HT-29 (cell line): ENCODE measurements at regions not wholly inside any gene's neighbourhood (a gene's known extent, or its start where the extent isn't known, plus 50 kb on each side); places are given as distances from the start of the nearest gene placed in this dataset.

Source experiments
- DNase-seq: peaks from one replicate; pipeline ENCODE4 v3.0.0-alpha.2; 2015; ENCODE audit warnings: low spot score

DNA sequence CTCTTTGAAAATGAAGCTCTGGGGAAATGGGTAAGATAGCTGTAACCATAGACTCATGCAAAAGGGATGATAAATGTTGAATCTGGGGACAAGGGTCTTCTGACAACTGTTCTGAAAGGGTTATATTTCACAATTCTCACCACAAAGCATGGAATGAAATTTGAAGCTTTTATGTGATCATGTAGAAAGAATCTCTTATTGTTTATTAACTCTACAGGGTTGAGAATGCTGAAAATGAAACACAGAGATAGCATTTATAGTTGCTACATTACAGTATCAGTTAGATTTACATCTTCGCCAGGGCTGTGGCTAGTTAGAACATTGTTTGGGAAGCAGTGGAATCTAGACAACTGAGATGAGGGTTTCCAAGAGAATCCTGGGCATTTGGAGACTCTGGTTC, 97.4 kb upstream of the LHCGR start:
- DNase-seq = no peak

DNA sequence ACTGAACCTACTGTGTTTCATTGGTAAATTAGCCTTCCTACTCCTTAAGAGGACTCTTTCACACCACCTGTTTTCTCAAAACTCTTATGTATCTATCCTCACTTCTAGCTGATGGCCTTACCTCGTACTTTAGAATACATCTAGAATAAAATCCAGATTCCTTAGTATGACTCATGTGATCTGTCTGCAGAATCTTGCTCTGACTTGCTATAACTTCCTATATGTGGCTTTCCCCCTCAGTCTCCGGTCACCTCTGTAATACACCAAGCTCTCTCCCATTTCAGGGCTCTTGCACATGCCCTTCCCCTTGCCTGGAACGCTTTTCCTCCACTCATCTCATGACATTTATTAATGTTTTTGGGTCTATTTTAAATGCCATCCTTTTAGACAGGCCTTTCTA, 95.6 kb upstream of the LHCGR start:
- no peak for DNase-seq

DNA sequence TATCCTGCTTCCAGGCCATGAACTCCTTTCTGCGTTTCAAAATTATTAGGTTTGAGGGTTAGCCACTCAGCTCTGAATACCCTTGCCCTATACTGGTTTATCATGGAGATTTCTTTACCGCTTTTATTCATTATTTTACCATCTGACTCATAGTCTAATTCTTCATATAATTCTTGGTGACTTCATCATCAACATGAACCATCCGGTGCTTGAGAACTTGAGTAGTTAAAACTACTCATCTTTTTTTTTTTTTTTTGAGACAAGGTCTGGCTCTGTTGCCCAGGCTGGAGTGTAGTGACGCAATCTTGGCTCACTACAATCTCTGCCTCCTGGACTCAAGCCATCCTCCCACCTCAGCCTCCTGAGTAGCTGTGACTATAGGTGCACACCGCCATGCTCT, 94.2 kb upstream of the LHCGR start:
- no peak for DNase-seq

DNA sequence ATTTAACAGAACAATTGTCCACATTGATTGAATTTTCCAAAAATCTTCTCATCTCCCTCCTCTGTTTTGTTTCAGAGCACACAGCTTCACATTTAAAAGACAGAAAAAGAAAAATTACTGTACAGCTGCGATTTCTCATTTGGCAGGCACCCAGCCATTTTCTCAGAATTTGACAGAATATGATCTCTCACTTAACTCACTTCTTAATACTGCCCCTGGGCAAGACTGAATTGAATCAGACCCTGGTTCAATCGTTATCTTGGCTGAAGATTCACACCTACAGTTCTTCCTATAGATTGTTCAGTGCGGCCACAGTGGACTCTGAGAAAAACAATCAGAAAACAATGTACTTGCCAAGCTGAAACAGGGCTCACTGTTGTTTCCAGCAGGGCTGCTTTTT, 90.2 kb upstream of the LHCGR start:
- DNase-seq = no peak

DNA sequence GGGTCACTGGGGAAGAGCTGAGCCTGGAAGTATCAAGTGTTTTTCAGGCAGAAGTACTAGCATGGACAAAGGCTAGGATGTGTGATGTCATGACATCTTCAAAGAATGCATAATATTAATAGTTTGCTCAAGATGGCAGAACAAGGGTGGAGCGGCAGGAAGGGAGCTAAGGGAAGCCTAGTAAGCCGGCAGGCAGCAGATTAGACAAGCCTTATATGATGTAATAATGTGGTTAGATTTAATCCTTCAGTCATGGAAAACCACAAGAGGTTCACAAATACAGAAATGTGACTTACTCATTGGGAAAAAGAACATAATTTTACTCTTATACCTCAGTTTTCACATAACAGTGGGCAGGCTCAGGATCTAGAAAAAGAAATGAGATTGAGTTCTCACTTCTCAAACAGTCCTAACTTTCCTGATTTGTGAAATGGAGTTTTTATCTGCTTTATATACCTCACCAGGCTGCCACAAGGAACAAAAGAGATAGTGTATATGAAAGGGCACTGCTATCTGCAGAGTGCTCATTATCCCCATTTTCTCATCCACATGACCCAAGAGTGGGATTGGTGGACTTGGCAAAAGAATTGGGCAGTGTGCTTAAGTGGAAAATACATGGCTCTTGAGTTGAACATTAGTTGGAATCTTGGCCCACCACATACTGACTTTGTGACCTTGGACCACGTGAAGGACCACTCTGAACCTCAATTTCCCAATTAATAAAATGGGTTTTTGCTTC, 89.1 kb upstream of the LHCGR start:
- DNase-seq = no peak

DNA sequence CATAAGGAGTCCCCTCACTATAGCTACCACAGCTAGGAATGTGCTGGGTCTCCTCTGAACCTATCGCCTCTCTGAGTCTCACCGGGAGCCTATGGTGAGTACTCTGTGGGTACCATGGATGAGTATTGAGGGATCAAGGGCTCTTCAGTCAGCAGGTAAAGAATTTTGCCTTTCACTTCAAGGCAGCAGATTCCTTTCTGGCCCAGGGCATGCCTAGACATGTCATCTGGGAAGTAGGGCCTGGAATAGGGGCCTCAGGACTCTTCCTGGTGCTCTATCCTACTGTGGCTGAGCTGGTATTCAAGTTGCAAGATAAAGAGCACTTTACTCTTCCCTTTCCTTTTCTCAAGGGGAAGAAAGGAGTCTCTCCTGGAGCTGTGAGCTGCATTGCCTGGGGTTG, 85.6 kb upstream of the LHCGR start:
- no peak for DNase-seq

DNA sequence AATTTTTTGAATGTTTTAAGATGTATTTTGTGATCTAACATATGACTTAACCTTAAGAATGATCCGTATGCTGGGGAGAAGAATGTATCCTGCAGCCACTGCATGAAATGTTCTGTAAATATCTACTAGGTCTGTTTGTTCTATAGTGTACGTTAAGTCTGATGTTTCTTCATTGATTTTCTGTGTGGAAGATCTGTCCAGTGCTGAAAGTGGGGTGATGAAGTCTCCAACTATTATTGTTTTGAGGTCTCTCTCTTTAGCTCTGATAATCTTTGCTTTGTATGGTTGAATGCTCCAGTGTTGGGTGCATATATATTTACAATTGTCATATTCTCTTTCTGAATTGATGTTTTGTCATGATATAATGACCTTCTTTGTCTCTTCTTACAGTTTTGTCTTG, 82.5 kb upstream of the LHCGR start:
- DNase-seq = no peak

DNA sequence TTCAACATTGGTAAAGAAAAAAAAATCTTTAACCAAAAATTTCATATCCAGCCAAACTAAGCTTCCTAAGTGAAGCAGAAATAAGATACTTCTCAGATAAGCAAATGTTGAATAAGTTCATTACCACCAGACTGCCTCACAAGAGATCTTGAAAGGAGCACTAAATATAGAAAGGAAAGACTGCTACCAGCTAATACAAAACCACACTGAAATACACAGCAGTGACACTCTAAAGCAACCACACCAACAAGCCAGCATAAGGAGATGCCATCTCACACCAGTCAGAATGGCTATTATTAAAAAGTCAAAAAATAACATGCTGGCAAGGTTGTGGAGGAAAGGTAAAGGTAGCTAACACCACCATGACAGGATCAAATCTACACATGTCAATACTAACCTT, 74.0 kb upstream of the LHCGR start:
- DNase-seq = no peak

DNA sequence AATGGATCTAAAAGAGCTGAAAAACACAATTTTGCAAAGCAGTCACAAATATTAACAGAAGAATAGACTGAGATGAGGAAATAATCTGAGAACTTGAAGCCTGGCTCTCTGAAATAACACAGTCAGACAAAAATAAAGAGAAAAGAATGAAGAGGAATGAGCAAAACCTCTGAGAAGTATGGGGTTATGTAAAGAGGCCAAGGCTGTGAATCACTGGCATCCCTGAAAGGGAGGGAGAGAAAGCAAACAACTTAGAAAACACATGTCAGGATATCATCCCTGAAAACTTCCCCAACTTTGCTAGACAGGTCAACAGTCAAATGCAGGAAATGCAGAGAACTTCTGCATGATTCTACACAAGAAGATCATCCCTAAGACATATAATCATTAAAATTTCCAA, 73.5 kb upstream of the LHCGR start:
- DNase-seq = no peak

DNA sequence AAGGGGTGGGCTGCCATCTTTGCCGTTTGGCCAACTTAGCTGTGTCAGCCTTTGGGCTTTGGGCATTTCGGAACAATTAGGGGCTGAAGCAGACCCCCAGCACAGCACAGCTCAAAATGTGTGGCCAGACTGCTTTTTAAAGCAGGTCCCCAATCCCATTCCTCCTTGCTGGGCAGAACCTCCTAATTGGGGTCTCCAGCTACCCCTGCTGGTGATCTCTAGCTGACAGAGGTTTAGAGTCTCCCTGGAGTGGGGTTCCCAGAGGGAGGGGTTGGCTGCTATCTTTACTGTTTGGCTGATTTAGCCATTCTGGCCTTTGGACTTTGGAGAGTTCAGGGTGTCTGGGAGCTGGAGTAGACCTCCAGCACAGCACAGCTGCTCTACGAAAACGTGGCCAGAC, 71.5 kb upstream of the LHCGR start:
- DNase-seq = no peak

DNA sequence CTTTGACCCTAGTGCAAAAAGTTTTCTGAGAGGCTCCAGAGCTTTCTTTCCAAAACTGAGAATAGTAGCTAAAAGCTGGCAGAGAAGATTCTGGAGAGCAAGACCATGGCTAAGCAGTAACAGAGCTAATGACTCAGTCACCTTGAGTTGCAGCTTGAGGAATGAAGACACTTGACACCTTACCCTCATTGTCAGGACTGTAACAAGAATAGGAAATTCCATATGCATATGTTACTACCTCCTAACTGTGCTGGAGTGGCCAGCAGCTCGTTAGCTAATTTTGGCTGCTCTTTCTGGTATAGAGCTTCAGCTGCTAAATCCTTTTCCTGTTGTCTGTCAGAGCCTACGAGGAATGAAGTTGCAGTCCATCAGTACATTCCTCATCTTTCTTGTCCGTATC, 68.6 kb upstream of the LHCGR start:
- DNase-seq = no peak

DNA sequence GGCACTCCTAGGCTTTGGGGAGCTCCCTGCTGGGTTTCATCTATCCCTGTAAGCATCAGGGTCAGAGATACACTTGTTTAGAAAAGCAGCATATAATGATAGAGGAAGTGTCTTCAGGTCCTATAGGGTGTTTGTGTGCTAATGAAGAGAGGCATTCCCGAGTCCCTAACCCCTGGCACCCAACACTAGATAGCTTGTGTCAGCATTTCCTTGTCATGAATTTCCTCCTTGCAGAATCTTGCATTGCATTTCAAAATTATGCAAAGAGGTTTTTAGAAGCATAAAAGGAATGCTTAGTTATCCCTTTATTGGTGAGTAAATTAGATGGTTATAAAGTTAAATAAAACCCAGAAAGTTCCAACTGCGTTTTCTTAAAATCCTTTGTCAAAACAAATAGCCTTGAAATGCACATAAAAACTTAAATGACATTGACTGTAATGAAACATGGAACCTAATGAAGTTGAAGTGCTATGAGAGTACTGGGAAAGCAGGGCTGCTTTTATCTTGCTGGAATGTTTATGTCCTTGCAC, 63.7 kb upstream of the LHCGR start:
- no peak for DNase-seq

DNA sequence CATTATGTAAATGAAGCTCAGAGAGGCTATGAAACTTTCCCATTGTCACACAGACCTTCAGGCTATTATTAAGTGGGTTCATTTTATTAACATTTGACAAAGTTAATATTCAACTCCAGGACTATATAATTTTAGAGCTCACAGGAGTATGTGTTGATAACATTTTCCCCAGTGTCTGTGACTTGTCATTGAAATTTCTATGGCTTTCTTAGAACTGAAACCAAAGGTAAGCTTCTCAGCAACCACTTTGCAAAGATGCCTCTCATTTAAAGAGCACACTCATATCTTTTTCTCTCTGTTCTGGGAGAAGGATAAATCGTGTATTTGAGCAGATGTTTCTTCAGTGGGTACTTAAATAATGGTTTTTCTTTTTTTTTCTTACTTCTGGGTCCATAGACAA, 61.8 kb upstream of the LHCGR start:
- DNase-seq = no peak

DNA sequence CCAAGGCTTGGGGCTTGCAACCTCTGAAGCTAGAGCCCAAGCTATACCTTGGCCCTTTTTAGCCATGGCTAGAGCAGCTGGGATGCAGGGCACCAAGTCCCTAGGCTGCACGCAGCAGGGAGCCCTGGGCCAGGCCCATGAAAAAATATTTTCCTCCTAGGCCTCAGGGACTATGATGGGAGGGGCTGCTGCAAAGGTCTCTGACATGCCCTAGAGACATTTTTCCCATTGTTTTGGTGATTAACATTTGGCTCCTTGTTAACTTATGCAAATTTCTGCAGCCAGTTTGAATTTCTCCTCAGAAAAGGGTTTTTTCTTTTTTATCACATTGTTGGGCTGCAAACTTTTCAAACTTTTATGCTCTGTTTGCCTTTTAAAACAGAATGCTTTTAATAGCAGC, 56.9 kb upstream of the LHCGR start:
- no peak for DNase-seq

DNA sequence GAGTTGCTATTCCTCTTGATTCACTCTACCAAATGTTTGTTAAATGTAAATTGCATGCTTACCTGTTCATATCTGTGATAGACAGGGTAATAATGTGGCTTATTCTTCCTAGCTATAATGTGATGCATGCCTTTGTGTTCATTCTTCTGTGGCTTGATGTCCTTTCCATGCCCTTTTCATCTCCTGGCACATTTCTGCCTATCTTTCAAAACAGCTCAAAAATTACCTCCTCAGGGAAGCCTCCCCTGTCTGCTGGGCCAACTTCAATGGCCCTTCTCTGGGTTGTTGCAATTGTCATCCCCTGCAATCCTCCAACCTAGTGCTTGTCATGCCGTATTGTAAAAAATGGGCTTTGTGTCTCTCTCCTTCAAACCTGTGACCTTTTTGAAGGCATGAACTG, 52.8 kb upstream of the LHCGR start:
- no peak for DNase-seq
